ENCODE measurements at regions not wholly inside any gene's neighbourhood (a gene's known extent, or its start where the extent isn't known, plus 50 kb on each side); places are given as distances from the start of the nearest gene placed in this dataset.

- Histone ChIP-seq H2BK5ac (ENCODE audit: low read depth, low read length) (no peak overlapping the region), H3K27ac (ENCODE audit: low read depth, low read length) (no peak overlapping the region), H3K4me3 (ENCODE audit: extremely low read depth in 1 of 4, insufficient read depth in 2 of 4, low read depth in 3 of 4, low read length in 4 of 4) (no peak overlapping the region), H4K20me1 (replicated peaks in 1 of 2; ENCODE audit: control insufficient read depth in 1 of 2, insufficient read depth in 2 of 2, low read length in 2 of 2) (no peaks in the 10 kb centered on the region), H2BK12ac (ENCODE audit: low read depth, low read length) (no peak overlapping the region), H4K8ac (ENCODE audit: extremely low read depth, insufficient read depth, low read length) (no peak overlapping the region), H3K18ac (ENCODE audit: extremely low read depth, low read length) (no peak overlapping the region), H3K27me3 (replicated peaks in 1 of 4; ENCODE audit: control insufficient read depth in 3 of 4, extremely low read depth in 1 of 4, insufficient read depth in 3 of 4, low read length in 3 of 4) (no peaks in the 10 kb centered on the region), H2BK15ac (ENCODE audit: low read length) (no peak overlapping the region), H3K4me2 (ENCODE audit: insufficient read depth in 1 of 2, low read depth in 2 of 2, low read length in 2 of 2) (no peak overlapping the region), H4K5ac (ENCODE audit: insufficient read length, low read depth, low read length) (no peak overlapping the region), H3K23ac (ENCODE audit: insufficient read length) (no peak overlapping the region), H4K91ac (replicated peaks; ENCODE audit: insufficient read length, low read length) (no peak overlapping the region), H3K79me2 (ENCODE audit: control insufficient read depth in 1 of 2, insufficient read depth in 2 of 2, low read length in 2 of 2) (no peaks in the 10 kb centered on the region), H3K4me1 (replicated peaks in 1 of 4; ENCODE audit: control insufficient read depth in 3 of 4, insufficient read depth in 4 of 4, low read length in 3 of 4) (no peaks in the 10 kb centered on the region), H3K56ac (replicated peaks; ENCODE audit: insufficient read length, low read depth, low read length) (no peak overlapping the region), H3K4ac (replicated peaks; ENCODE audit: insufficient read length, low read depth, low read length) (no peak overlapping the region), H3K9ac (replicated peaks in 1 of 4; ENCODE audit: extremely low read depth in 1 of 4, low read depth in 3 of 4, low read length in 3 of 4) (no peak overlapping the region), H2AFZ (ENCODE audit: low read length) (no peak overlapping the region), H2BK20ac (ENCODE audit: low read length) (no peak overlapping the region), H3K14ac (ENCODE audit: insufficient read length) (no peak overlapping the region), H2AK5ac (ENCODE audit: low read depth, low read length) (no peak overlapping the region), H3K36me3 (ENCODE audit: control insufficient read depth in 2 of 4, insufficient read depth in 4 of 4, low read length in 3 of 4) (no peaks in the 10 kb centered on the region), H3K23me2 (ENCODE audit: low read depth, low read length) (no peaks in the 10 kb centered on the region), H2BK120ac (replicated peaks; ENCODE audit: low read depth, low read length) (no peak overlapping the region), H3K9me3 (ENCODE audit: insufficient read depth in 2 of 2, low read depth in 1 of 2, low read length in 1 of 2) (no peaks in the 10 kb centered on the region), H3K79me1 (ENCODE audit: low read depth, low read length) (no peaks in the 10 kb centered on the region)
- no peak for FAIRE-seq
- CTCF ChIA-PET (ENCODE audit: partially characterized antibody): no interaction called here
- 91% methylated on average over 4 of the region's 4 CpGs; no CpG with 5 or more reads in 1 of the 2 experiments for WGBS, 2 experiments (ENCODE audit: extremely low coverage in 1 of 2, insufficient coverage in 1 of 2, insufficient read length in 1 of 2, insufficient replicate concordance in 2 of 2, low coverage in 1 of 2, low lambda C conversion rate in 2 of 2, missing lambda C conversion rate in 1 of 2)
- POLR2A ChIA-PET (ENCODE audit: partially characterized antibody): no interaction called here
- no peak for DNase-seq (ENCODE audit: low read depth in 1 of 2, low spot score in 2 of 2)
- TF ChIP-seq MAFK (IDR thresholded peaks at IDR 0.05; ENCODE audit: low read depth, low read length): no peak
- TF ChIP-seq EP300 (IDR thresholded peaks at IDR 0.05; ENCODE audit: borderline replicate concordance in 1 of 2, low read depth in 2 of 2, low read length in 2 of 2): no peak
- no peak for TF ChIP-seq HDAC6 (IDR thresholded peaks at IDR 0.05; ENCODE audit: low read depth, low read length)
- TF ChIP-seq ZNF274 (IDR thresholded peaks at IDR 0.05; ENCODE audit: borderline replicate concordance, extremely low read depth, low read length): no peak
- no peak for TF ChIP-seq POU5F1 (IDR thresholded peaks at IDR 0.05; ENCODE audit: low read depth, low read length)
- no peak for TF ChIP-seq NRF1 (IDR thresholded peaks at IDR 0.05; ENCODE audit: low read depth, low read length)
- TF ChIP-seq RFX5 (IDR thresholded peaks at IDR 0.05; ENCODE audit: borderline replicate concordance, low read depth, low read length): no peak
- no peak for TF ChIP-seq KDM1A (IDR thresholded peaks at IDR 0.05; ENCODE audit: borderline replicate concordance, low read length)
- TF ChIP-seq, protein P1, sequence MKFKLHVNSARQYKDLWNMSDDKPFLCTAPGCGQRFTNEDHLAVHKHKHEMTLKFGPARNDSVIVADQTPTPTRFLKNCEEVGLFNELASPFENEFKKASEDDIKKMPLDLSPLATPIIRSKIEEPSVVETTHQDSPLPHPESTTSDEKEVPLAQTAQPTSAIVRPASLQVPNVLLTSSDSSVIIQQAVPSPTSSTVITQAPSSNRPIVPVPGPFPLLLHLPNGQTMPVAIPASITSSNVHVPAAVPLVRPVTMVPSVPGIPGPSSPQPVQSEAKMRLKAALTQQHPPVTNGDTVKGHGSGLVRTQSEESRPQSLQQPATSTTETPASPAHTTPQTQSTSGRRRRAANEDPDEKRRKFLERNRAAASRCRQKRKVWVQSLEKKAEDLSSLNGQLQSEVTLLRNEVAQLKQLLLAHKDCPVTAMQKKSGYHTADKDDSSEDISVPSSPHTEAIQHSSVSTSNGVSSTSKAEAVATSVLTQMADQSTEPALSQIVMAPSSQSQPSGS (IDR thresholded peaks at IDR 0.05; ENCODE audit: low read length): no peak
- no peak for TF ChIP-seq KDM5A (IDR thresholded peaks at IDR 0.05; ENCODE audit: low read length)
- no peak for TF ChIP-seq CEBPB (IDR thresholded peaks at IDR 0.05; ENCODE audit: low read depth, low read length)
- TF ChIP-seq RNF2 (IDR thresholded peaks at IDR 0.05; ENCODE audit: borderline replicate concordance, low read depth, low read length, missing control alignments, poor library complexity, severe bottlenecking): no peak
- TF ChIP-seq CBX5 (IDR thresholded peaks at IDR 0.05; ENCODE audit: low read depth, low read length): no peak
These were observed 205.5 kb upstream of the IGF1 start for GRCh38 chr12:102685841-102686240.

All from H1 (cell line).